Activated CD8-positive, alpha-beta memory T cell treated with anti-CD3 and anti-CD28 coated beads, Interleukin-2, amount 10 ng/mL, durations not matched to agents 7 days and 5 days (primary cell): ENCODE measurements at regions not wholly inside any gene's neighbourhood (a gene's known extent, or its start where the extent isn't known, plus 50 kb on each side); places are given as distances from the start of the nearest gene placed in this dataset.
A peak's percentile ranks its signal among the peaks of the same experiment; 100 is the strongest.

Experiments used
- ATAC-seq: fragments of 150-1000 bp; cut with Tn5 transposase; one replicate; pipeline ENCODE4 v1.10.0; 2021; ENCODE audit warnings: moderate library complexity
- CTCF ChIA-PET: fragments of 350-600 bp; sonication (Branson Sonifier 250); formaldehyde crosslinking; loops from one replicate; lab custom pipeline; 2021; ENCODE audit warnings: antibody characterized with exemption; lab: Charles Lee
- DNase-seq: peaks from one replicate; pipeline ENCODE4 v3.0.0-alpha.2; 2020
- H3K27ac Mint-ChIP-seq: one replicate; pipeline ENCODE4 v1.8.0; 2021; ENCODE audit warnings: mild to moderate bottlenecking, mixed read lengths
- H3K27me3 Mint-ChIP-seq: one replicate; pipeline ENCODE4 v1.8.0; 2021; ENCODE audit warnings: mixed read lengths
- H3K36me3 Mint-ChIP-seq: one replicate; pipeline ENCODE4 v1.8.0; 2021; ENCODE audit warnings: mild to moderate bottlenecking, mixed read lengths
- H3K4me1 Mint-ChIP-seq: one replicate; pipeline ENCODE4 v1.8.0; 2021; ENCODE audit warnings: mixed read lengths
- H3K4me3 Mint-ChIP-seq: one replicate; pipeline ENCODE4 v1.8.0; 2021; ENCODE audit warnings: mild to moderate bottlenecking, moderate library complexity, mixed read lengths
- H3K9me3 Mint-ChIP-seq: one replicate; pipeline ENCODE4 v1.8.0; 2022; ENCODE audit warnings: low read depth, mixed read lengths

GRCh38 chrX:40182095-40182494 is 84.3 kb upstream of the BCOR start:
- CTCF ChIA-PET, result no interaction called here
- no peak for DNase-seq
- H3K27ac Mint-ChIP-seq, result no peak overlapping the region
- peaks cover 4% of the 10 kb centered on the region for H3K9me3 Mint-ChIP-seq
- peaks cover 2% of the 10 kb centered on the region for H3K4me1 Mint-ChIP-seq
- no peaks in the 10 kb centered on the region for H3K27me3 Mint-ChIP-seq
- peaks cover 5% of the 10 kb centered on the region for H3K36me3 Mint-ChIP-seq
- no peak for ATAC-seq
- H3K4me3 Mint-ChIP-seq, result no peak overlapping the region

GRCh38 chrX:40179283-40179682 is 81.5 kb upstream of the BCOR start:
- CTCF ChIA-PET, result no interaction called here
- Mint-ChIP-seq H3K27ac (no peak overlapping the region), H3K4me3 (no peak overlapping the region), H3K9me3 (no peaks in the 10 kb centered on the region), H3K4me1 (peaks cover 10% of the 10 kb centered on the region), H3K27me3 (no peaks in the 10 kb centered on the region), H3K36me3 (no peaks in the 10 kb centered on the region)
- DNase-seq (no peak), ATAC-seq (no peak)

DNA sequence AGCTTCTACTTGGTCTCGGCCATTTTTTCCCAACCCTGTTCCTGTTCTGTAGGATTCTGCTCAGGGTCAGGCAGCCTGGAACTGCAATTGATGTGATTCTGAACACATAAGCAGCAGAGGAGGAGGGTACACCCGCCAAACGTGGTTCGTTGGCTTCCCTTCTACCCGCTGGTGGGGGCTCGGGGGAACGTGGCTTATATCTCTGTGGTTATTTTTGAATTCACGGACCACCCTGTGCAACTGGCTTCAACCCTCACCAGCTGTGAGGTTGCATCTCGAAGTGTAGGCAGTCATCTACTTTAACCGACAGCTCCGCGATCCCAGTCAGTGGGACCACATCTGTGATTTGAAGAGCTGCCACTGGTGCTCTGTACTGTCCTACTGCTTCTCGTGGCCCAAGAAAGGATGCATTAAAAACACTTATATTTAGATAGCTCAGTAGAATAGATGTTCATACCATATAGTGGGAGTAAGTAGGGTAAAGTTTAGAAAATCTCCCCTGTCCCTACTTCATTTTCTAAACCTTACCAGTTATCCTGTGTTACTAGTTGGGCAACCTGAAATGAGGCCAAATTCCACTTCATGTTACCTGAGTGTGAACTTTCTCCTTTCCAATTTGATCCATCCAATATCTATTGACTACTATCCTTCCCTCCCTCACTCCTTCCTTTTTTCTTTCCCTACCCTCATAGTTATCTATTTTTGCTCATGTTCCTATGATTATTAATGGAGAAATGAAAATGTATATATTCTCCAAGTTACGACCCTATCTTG is 80.4 kb upstream of the BCOR start:
- H3K36me3 Mint-ChIP-seq, result no peaks in the 10 kb centered on the region
- no peaks in the 10 kb centered on the region for H3K9me3 Mint-ChIP-seq
- no peak overlapping the region for H3K4me3 Mint-ChIP-seq
- CTCF ChIA-PET, result interaction anchor here (1.4 kb wide), 2 partner anchors 10 to 89 kb away, joined by 3 read pairs; no protein-coding TSS in a partner anchor
- ATAC-seq, result no peak
- no peaks in the 10 kb centered on the region for H3K27me3 Mint-ChIP-seq
- H3K4me1 Mint-ChIP-seq, result peaks cover 20% of the 10 kb centered on the region
- no peak overlapping the region for H3K27ac Mint-ChIP-seq
- DNase-seq, result no peak

DNA sequence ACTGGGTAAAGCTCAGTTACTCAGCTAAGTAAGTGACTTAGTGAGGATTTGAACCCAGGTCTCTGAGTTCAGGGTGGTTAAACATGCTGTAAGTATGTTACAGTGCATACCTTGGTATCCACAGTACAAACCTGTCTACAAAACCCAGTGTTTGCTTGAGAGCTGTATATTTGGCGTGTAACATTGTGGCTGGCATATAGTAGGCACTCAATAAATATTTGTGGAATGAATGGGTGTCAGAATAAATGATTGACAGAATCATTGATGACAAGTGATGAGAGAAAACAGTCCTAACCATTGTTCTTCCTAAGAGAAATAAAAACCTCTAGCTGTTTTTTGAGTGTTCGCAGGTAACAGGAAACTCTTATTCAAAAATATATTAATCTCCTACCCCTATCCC is 79.7 kb upstream of the BCOR start:
- no peaks in the 10 kb centered on the region for H3K27me3 Mint-ChIP-seq
- no peaks in the 10 kb centered on the region for H3K36me3 Mint-ChIP-seq
- peak overlapping the region; percentile 79 for H3K4me3 Mint-ChIP-seq
- H3K9me3 Mint-ChIP-seq, result no peaks in the 10 kb centered on the region
- ATAC-seq, result no peak
- peak overlapping the region; percentile 98 for H3K27ac Mint-ChIP-seq
- no peak for DNase-seq
- CTCF ChIA-PET, result interaction anchor here (1.4 kb wide), 2 partner anchors 10 to 90 kb away, joined by 3 read pairs; no protein-coding TSS in a partner anchor
- peaks cover 25% of the 10 kb centered on the region for H3K4me1 Mint-ChIP-seq

GRCh38 chrX:40177117-40177430 is 79.3 kb upstream of the BCOR start:
- Mint-ChIP-seq H3K27ac (peak overlapping the region; percentile 98), H3K9me3 (no peaks in the 10 kb centered on the region), H3K4me3 (peak overlapping the region; percentile 79), H3K27me3 (no peaks in the 10 kb centered on the region), H3K4me1 (peaks cover 25% of the 10 kb centered on the region), H3K36me3 (no peaks in the 10 kb centered on the region)
- ATAC-seq (no peak), DNase-seq (peak; percentile 52)
- CTCF ChIA-PET, result interaction anchor here (1.4 kb wide), 2 partner anchors 9 to 90 kb away, joined by 3 read pairs; no protein-coding TSS in a partner anchor

DNA sequence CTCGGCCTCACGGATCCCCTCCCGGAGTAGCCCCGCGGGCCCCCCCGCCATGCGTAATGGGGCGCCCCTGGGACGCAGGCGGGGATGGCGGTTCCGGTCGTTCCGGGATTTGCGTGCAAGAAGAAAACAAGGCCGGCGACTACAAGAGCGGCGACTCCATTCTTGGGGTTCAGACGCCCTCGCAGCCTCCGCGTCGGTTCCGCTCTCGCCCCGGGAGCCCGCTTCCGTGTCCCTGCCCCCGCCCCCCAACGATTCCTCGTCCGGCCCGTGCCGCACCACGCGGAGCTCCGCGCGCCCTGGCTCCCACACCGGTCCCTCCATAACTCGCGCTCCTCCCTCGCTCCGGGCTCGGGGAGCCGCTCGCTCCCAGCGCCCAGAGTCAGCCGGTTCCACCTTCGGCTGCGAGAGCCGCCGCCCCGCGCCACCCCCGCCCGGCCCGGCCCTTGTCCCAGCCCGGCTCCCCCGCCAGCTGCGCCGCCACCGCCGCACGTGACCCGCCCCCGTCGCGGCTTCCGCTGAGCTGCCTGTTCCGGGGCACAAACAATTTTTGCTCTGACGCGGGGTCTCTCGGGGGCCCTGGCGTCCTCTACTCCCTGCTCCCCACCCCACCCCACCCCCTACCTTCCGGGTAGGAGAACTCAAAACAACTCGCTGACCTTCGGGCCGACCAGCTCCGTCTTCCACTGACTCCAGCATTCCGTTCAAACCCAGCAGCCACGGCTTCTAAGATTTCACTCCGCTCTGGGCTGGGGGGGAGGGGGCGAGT is 78.8 kb upstream of the BCOR start:
- DNase-seq (peak; percentile 82), ATAC-seq (peak; percentile 48)
- H3K9me3 Mint-ChIP-seq, result no peaks in the 10 kb centered on the region
- peak overlapping the region; percentile 98 for H3K27ac Mint-ChIP-seq
- H3K4me3 Mint-ChIP-seq, result peak overlapping the region; percentile 79
- CTCF ChIA-PET, result interaction anchor here (1.4 kb wide), 1 partner anchor 9 kb away, joined by 3 read pairs; no protein-coding TSS in a partner anchor
- H3K4me1 Mint-ChIP-seq, result peaks cover 25% of the 10 kb centered on the region
- H3K27me3 Mint-ChIP-seq, result no peaks in the 10 kb centered on the region
- no peaks in the 10 kb centered on the region for H3K36me3 Mint-ChIP-seq

GRCh38 chrX:40175511-40176350 is 78.0 kb upstream of the BCOR start:
- Mint-ChIP-seq H3K4me3 (peak overlapping the region; percentile 79), H3K9me3 (no peaks in the 10 kb centered on the region), H3K4me1 (peaks cover 31% of the 10 kb centered on the region), H3K27me3 (no peaks in the 10 kb centered on the region), H3K36me3 (no peaks in the 10 kb centered on the region), H3K27ac (peak overlapping the region; percentile 98)
- CTCF ChIA-PET, result no interaction called here
- DNase-seq, result peak; percentile 83
- ATAC-seq, result peak; percentile 29

GRCh38 chrX:40174854-40175510 is 77.2 kb upstream of the BCOR start:
- peak; percentile 11 for ATAC-seq
- peaks cover 35% of the 10 kb centered on the region for H3K4me1 Mint-ChIP-seq
- no peaks in the 10 kb centered on the region for H3K27me3 Mint-ChIP-seq
- peak overlapping the region; percentile 98 for H3K27ac Mint-ChIP-seq
- H3K9me3 Mint-ChIP-seq, result no peaks in the 10 kb centered on the region
- DNase-seq, result peak; percentile 57
- CTCF ChIA-PET, result no interaction called here
- no peaks in the 10 kb centered on the region for H3K36me3 Mint-ChIP-seq
- peak overlapping the region; percentile 79 for H3K4me3 Mint-ChIP-seq

GRCh38 chrX:40174001-40174853 is 76.5 kb upstream of the BCOR start:
- Mint-ChIP-seq H3K4me3 (peak overlapping the region; percentile 78), H3K27ac (peak overlapping the region; percentile 98), H3K4me1 (peaks cover 37% of the 10 kb centered on the region), H3K9me3 (no peaks in the 10 kb centered on the region), H3K36me3 (no peaks in the 10 kb centered on the region), H3K27me3 (no peaks in the 10 kb centered on the region)
- peak; percentile 75 for DNase-seq
- no peak for ATAC-seq
- CTCF ChIA-PET, result no interaction called here

- Mint-ChIP-seq H3K27me3 (no peaks in the 10 kb centered on the region), H3K36me3 (no peaks in the 10 kb centered on the region), H3K4me1 (peaks cover 40% of the 10 kb centered on the region), H3K27ac (peak overlapping the region; percentile 98), H3K4me3 (peak overlapping the region; percentile 78), H3K9me3 (no peaks in the 10 kb centered on the region)
- no peak for DNase-seq
- CTCF ChIA-PET, result no interaction called here
- no peak for ATAC-seq
Measured at GRCh38 chrX:40173143-40174000, 75.6 kb upstream of the BCOR start.

GRCh38 chrX:40172401-40173142 is 74.8 kb upstream of the BCOR start:
- H3K27me3 Mint-ChIP-seq, result no peaks in the 10 kb centered on the region
- H3K9me3 Mint-ChIP-seq, result no peaks in the 10 kb centered on the region
- CTCF ChIA-PET, result interaction anchor here (0.9 kb wide), 1 partner anchor 296 kb away, joined by 3 read pairs; no protein-coding TSS in a partner anchor
- H3K27ac Mint-ChIP-seq, result peak overlapping the region; percentile 98
- peak overlapping the region; percentile 78 for H3K4me3 Mint-ChIP-seq
- peak; percentile 52 for DNase-seq
- peaks cover 46% of the 10 kb centered on the region for H3K4me1 Mint-ChIP-seq
- no peak for ATAC-seq
- no peaks in the 10 kb centered on the region for H3K36me3 Mint-ChIP-seq
